ENCODE measurements at regions not wholly inside any gene's neighbourhood (a gene's known extent, or its start where the extent isn't known, plus 50 kb on each side); places are given as distances from the start of the nearest gene placed in this dataset.

GRCh38 chr10:20677340-20677739 is 219.8 kb downstream of the NEBL start:
- TF ChIP-seq ZNF274 (CRISPR knock-in tag; IDR thresholded peaks at IDR 0.05) (no peak), JUN (CRISPR knock-in tag; IDR thresholded peaks at IDR 0.05) (no peak), ZNF232 (CRISPR knock-in tag; IDR thresholded peaks at IDR 0.05; ENCODE audit: borderline replicate concordance) (no peak), POLR2AphosphoS5 (IDR thresholded peaks at IDR 0.05; ENCODE audit: low read depth, low read length) (no peak), ZFX (CRISPR knock-in tag; IDR thresholded peaks at IDR 0.05; ENCODE audit: low read depth) (no peak), MED1 (CRISPR knock-in tag; IDR thresholded peaks at IDR 0.05) (no peak), CEBPB (IDR thresholded peaks at IDR 0.05; ENCODE audit: borderline replicate concordance, low read depth, low read length) (no peak), HCFC1 (IDR thresholded peaks at IDR 0.05; ENCODE audit: low read depth, low read length) (no peak), TAF15 (IDR thresholded peaks at IDR 0.05; ENCODE audit: low read depth, low read length, poor library complexity, severe bottlenecking) (no peak)
- TF ChIP-seq, protein P1, sequence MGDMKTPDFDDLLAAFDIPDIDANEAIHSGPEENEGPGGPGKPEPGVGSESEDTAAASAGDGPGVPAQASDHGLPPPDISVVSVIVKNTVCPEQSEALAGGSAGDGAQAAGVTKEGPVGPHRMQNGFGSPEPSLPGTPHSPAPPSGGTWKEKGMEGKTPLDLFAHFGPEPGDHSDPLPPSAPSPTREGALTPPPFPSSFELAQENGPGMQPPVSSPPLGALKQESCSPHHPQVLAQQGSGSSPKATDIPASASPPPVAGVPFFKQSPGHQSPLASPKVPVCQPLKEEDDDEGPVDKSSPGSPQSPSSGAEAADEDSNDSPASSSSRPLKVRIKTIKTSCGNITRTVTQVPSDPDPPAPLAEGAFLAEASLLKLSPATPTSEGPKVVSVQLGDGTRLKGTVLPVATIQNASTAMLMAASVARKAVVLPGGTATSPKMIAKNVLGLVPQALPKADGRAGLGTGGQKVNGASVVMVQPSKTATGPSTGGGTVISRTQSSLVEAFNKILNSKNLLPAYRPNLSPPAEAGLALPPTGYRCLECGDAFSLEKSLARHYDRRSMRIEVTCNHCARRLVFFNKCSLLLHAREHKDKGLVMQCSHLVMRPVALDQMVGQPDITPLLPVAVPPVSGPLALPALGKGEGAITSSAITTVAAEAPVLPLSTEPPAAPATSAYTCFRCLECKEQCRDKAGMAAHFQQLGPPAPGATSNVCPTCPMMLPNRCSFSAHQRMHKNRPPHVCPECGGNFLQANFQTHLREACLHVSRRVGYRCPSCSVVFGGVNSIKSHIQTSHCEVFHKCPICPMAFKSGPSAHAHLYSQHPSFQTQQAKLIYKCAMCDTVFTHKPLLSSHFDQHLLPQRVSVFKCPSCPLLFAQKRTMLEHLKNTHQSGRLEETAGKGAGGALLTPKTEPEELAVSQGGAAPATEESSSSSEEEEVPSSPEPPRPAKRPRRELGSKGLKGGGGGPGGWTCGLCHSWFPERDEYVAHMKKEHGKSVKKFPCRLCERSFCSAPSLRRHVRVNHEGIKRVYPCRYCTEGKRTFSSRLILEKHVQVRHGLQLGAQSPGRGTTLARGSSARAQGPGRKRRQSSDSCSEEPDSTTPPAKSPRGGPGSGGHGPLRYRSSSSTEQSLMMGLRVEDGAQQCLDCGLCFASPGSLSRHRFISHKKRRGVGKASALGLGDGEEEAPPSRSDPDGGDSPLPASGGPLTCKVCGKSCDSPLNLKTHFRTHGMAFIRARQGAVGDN (CRISPR knock-in tag; IDR thresholded peaks at IDR 0.05): no peak

Data from HepG2 (cell line).